Vagina (tissue), 2 donors: ENCODE measurements at regions not wholly inside any gene's neighbourhood (a gene's known extent, or its start where the extent isn't known, plus 50 kb on each side); places are given as distances from the start of the nearest gene placed in this dataset.

Experiments used
- DNase-seq, 2 donors: peaks; one replicate each; pipeline ENCODE4 v3.0.0-alpha.2; 2017; ENCODE audit errors: extremely low spot score in 2 of 2
- H3K27ac ChIP-seq: fragments of 200-600 bp; sonication (generic); one replicate; pipeline ENCODE4 v1.5.1; 2019
- H3K27me3 ChIP-seq: fragments of 200-600 bp; sonication (generic); one replicate; pipeline ENCODE4 v1.5.1; 2019
- H3K36me3 ChIP-seq, 2 donors: fragments of 200-600 bp; sonication (generic); one replicate each; pipeline ENCODE4 v1.5.1; 2017 to 2019
- H3K4me1 ChIP-seq: fragments of 200-600 bp; sonication (generic); one replicate; pipeline ENCODE4 v1.5.1; 2019
- H3K4me3 ChIP-seq, 2 donors: fragments of 200-600 bp; sonication (generic); 1 replicate in 1 of 2; 2 replicates in 1 of 2; pipeline ENCODE4 v1.5.1; 2016 to 2019
- H3K9me3 ChIP-seq: fragments of 200-600 bp; sonication (generic); one replicate; pipeline ENCODE4 v1.5.1; 2019
- CTCF ChIP-seq, 3 experiments: fragments of 450-650 bp in 2 of 3; fragments of 200-600 bp in 1 of 3; sonication (generic) in 1 of 3; IDR thresholded peaks; one replicate each; pipeline ENCODE4 v1.5.1; 2017 to 2019; ENCODE audit warnings: antibody characterized with exemption in 3 of 3, mild to moderate bottlenecking in 2 of 3, moderate library complexity in 2 of 3
- POLR2A ChIP-seq, 2 donors: fragments of 450-650 bp; IDR thresholded peaks; one replicate each; pipeline ENCODE4 v1.6.1; 2017; ENCODE audit warnings: antibody characterized with exemption in 2 of 2, mild to moderate bottlenecking in 2 of 2, moderate library complexity in 2 of 2
- POLR2AphosphoS5 ChIP-seq, 2 donors: sonication (generic); formaldehyde crosslinking; IDR thresholded peaks; one replicate each; pipeline ENCODE4 v1.9.0; 2017; ENCODE audit warnings: antibody characterized with exemption in 2 of 2, mild to moderate bottlenecking in 2 of 2, low read depth in 1 of 2; ENCODE audit not compliant: insufficient read depth in 1 of 2
- intact Hi-C: fragments of 100-400 bp; cut with DNase I; formaldehyde crosslinking; loops from one replicate; pipeline ENCODE4 v1.15.1; 2023

GRCh38 chr5:173791878-173792277, 96.3 kb upstream of the CPEB4 start:
- no peak overlapping the region for H3K27ac ChIP-seq
- TF ChIP-seq POLR2AphosphoS5 (IDR thresholded peaks at IDR 0.05; ENCODE audit: insufficient read depth in 1 of 2, low read depth in 1 of 2) (no peak), POLR2A (IDR thresholded peaks at IDR 0.05) (no peak), CTCF (IDR thresholded peaks at IDR 0.05) (no peak)
- no peak overlapping the region for H3K4me3 ChIP-seq
- H3K9me3 ChIP-seq, result no peaks in the 10 kb centered on the region
- H3K4me1 ChIP-seq, result peaks cover 11% of the 10 kb centered on the region
- intact Hi-C loops, result no loop called here
- no peaks in the 10 kb centered on the region for H3K36me3 ChIP-seq
- H3K27me3 ChIP-seq, result no peaks in the 10 kb centered on the region
- no peak for DNase-seq

GRCh38 chr5:173792781-173793547, 95.2 kb upstream of the CPEB4 start:
- intact Hi-C loops, result no loop called here
- DNase-seq, result no peak
- Histone ChIP-seq H3K27ac (no peak overlapping the region), H3K4me3 (no peak overlapping the region), H3K27me3 (no peaks in the 10 kb centered on the region), H3K36me3 (no peaks in the 10 kb centered on the region), H3K9me3 (no peaks in the 10 kb centered on the region), H3K4me1 (peaks cover 11% of the 10 kb centered on the region)
- TF ChIP-seq CTCF (IDR thresholded peaks at IDR 0.05) (no peak), POLR2A (IDR thresholded peaks at IDR 0.05) (no peak), POLR2AphosphoS5 (IDR thresholded peaks at IDR 0.05; ENCODE audit: insufficient read depth in 1 of 2, low read depth in 1 of 2) (no peak)

GRCh38 chr5:173793648-173794548, 94.3 kb upstream of the CPEB4 start:
- H3K4me3 ChIP-seq, result no peak overlapping the region
- no peak for DNase-seq
- peaks cover 11% of the 10 kb centered on the region for H3K4me1 ChIP-seq
- TF ChIP-seq CTCF (IDR thresholded peaks at IDR 0.05), result no peak
- no peak for TF ChIP-seq POLR2A (IDR thresholded peaks at IDR 0.05)
- no peak for TF ChIP-seq POLR2AphosphoS5 (IDR thresholded peaks at IDR 0.05; ENCODE audit: insufficient read depth in 1 of 2, low read depth in 1 of 2)
- intact Hi-C loops, result no loop called here
- H3K27ac ChIP-seq, result no peak overlapping the region
- no peaks in the 10 kb centered on the region for H3K36me3 ChIP-seq
- no peaks in the 10 kb centered on the region for H3K27me3 ChIP-seq
- H3K9me3 ChIP-seq, result no peaks in the 10 kb centered on the region

- Histone ChIP-seq H3K27ac (no peak overlapping the region), H3K27me3 (no peaks in the 10 kb centered on the region), H3K36me3 (no peaks in the 10 kb centered on the region), H3K4me1 (peaks cover 11% of the 10 kb centered on the region), H3K9me3 (no peaks in the 10 kb centered on the region), H3K4me3 (no peak overlapping the region)
- TF ChIP-seq POLR2A (IDR thresholded peaks at IDR 0.05), result no peak
- no peak for TF ChIP-seq POLR2AphosphoS5 (IDR thresholded peaks at IDR 0.05; ENCODE audit: insufficient read depth in 1 of 2, low read depth in 1 of 2)
- TF ChIP-seq CTCF (IDR thresholded peaks at IDR 0.05), result no peak
- intact Hi-C loops, result no loop called here
- DNase-seq, result no peak
Measured at GRCh38 chr5:173794901-173795416, 93.2 kb upstream of the CPEB4 start.
